HG03039 (cell line): ENCODE measurements at regions not wholly inside any gene's neighbourhood (a gene's known extent, or its start where the extent isn't known, plus 50 kb on each side); places are given as distances from the start of the nearest gene placed in this dataset.

Experiments
- ATAC-seq: cut with Tn5 transposase; IDR thresholded peaks from one replicate; pipeline ENCODE4 v1.9.1; 2021; ENCODE audit warnings: mild to moderate bottlenecking, moderate library complexity; ENCODE audit not compliant: unreplicated experiment

DNA sequence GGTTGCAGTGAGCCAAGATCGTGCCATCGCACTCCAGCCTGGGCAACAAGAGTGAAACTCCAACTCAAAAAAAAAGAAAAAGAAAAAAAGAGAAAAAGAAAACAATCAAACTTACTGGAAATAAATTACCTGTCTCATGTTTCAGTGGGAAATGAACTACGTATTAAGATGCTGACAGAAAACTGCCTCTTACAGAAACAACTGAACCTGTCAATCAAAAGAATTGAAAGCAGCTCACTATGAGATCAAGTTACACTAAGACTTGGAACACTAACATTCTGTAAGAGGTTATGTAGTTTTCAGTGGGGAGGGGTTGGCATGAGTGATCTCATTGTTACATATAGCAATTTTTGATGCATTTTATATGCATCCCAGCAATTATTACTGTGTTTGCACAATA is 64.4 kb upstream of the SPATA31E1 start:
- no peak for ATAC-seq

- ATAC-seq = no peak
Observed at GRCh38 chr9:87824216-87824875, 58.3 kb upstream of the SPATA31E1 start.

DNA sequence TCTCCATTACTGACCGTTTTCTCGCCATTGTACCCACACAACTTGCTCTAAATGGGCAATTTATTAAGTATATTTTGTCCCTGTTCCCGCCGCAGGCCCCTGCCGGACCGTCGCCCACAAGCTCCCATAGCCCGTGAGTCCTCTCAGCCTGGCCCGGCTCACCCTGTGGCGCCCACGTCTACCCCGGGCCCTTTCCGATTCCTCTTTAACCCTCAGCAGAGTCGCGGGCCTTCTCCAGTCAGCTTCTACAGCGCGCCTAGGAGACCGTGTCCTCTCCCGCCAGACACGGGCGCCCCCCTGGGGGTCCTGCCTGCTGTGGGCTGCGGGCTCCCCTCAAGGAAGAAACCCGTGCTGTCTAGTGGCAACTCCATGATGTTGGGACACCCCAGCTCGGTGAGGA is 57.8 kb upstream of the SPATA31E1 start:
- ATAC-seq = no peak

DNA sequence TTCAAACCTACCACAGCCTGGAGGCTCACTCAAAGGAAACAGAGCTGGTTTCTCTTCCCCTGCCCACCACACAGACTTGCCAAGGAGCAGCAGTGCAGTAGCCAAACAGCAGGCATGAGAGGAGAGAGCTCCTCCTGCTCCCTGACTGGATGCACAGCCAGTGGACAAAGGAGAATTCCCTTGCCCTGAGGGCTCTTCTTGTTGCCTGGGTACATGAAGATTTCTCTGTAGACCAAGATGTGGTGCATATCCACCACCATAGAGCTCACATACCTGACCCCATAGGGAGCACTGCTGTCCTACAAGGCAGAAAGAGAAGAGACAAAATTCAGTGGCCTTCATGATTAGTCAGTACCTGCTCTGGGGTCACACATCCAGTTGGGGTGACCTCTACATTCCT is 56.3 kb upstream of the SPATA31E1 start:
- ATAC-seq = no peak

DNA sequence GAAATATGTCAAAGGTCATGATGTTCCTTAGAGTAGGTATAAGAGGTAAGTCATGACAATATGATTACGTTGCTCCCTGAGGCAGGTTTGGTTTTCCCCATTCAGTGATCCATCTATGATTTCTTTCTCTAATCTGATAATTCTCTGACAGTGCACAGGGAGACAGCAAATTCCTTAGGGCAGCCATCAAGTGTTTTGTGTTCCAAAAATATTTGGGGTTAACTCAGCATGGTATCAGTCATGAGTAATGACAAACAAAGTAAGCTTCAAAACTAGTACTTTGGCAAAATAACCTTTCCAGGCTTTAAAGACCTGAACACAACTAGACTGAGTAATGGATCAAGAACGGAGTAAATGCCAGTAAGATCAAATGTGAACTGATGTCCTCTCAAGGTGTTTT is 55.3 kb upstream of the SPATA31E1 start:
- ATAC-seq = no peak

DNA sequence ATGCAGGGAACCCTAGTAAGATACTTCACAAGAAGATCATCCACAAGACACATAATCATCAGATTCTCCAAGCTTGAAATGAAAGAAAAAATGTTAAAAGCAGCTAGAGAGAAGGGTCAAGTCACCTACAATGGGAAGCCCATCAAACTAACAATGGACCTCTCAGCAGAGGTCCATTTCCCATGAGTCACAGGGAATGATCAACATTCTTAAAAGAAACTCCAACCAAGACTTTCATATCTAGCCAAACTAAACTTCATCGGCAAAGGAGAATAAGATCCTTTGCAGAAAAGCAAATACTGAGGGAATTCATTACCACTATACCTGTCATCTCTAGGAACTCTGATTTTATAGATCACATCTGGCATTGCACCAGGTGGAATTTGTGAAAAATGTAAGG is 52.9 kb upstream of the SPATA31E1 start:
- no peak for ATAC-seq

DNA sequence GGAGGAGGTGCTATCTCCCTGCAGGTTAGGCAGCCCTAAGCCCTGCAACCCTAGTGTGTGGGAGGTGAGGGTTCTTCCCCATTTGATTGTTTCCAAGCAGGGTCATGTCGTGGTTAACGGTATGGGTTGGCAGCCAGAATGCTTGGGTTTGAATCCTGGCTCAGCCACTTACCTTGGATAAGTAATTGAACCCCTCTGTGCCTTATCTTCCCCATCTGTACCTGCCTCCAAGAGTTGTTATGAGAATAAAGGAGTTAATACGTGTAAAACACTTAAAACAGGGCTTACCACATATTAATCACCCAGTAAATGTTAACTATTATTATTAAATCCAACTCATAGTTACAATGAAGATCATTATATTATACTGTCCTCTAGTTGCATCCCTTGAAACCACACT is 52.2 kb upstream of the SPATA31E1 start:
- ATAC-seq = no peak

DNA sequence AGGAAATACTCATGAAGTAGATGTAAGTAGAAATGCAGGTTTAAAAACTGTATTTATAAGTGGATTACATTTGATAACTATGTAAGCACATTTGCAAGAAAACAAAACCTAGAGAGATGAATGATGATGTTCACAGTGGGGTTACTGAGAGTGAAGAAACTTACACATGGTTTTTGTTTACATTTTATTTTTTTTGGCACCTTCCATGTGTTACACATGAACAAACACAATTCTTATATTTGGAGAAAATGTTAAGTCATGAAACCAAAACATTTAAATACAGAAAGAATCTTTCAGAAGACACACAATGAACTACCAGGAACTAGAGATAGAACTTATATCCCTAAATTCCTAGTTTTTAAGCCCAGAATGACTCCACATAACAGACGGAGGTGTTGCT is 51.5 kb upstream of the SPATA31E1 start:
- no peak for ATAC-seq
